ENCODE measurements at regions not wholly inside any gene's neighbourhood (a gene's known extent, or its start where the extent isn't known, plus 50 kb on each side); places are given as distances from the start of the nearest gene placed in this dataset.

DNA sequence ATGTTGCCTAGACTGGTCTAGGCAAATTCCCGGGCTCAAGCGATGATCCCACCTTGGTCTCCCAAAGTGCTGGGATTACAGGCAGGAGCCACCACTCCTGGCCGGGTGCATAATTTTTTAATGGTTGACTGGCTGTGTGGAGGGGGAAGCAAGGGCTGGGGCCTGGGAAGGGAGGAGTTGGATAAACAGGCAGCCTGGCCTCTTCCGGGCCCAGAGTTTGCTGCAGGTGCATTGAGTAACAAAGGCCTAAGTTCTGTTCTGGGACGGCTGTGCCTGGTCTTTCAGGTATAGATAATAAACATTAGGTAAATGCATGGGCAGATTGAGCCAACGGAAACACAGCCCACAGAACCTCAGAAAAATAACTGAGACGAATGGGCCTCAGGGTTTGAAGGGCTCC, 191.3 kb upstream of the TBX3 start:
- H3K9ac ChIP-seq (ENCODE audit: low read length) = no peak overlapping the region
- ChIA-PET CTCF (no interaction called here), POLR2A (no interaction called here), RAD21 (ENCODE audit: low non-redundant PET in 1 of 2, low total read pairs in 2 of 2, uncharacterized antibody in 2 of 2, unreplicated experiment in 2 of 2) (no interaction called here)
- no peaks in the 10 kb centered on the region for H3K79me2 ChIP-seq (ENCODE audit: insufficient read depth, low read length)
- TF ChIP-seq, protein P1, sequence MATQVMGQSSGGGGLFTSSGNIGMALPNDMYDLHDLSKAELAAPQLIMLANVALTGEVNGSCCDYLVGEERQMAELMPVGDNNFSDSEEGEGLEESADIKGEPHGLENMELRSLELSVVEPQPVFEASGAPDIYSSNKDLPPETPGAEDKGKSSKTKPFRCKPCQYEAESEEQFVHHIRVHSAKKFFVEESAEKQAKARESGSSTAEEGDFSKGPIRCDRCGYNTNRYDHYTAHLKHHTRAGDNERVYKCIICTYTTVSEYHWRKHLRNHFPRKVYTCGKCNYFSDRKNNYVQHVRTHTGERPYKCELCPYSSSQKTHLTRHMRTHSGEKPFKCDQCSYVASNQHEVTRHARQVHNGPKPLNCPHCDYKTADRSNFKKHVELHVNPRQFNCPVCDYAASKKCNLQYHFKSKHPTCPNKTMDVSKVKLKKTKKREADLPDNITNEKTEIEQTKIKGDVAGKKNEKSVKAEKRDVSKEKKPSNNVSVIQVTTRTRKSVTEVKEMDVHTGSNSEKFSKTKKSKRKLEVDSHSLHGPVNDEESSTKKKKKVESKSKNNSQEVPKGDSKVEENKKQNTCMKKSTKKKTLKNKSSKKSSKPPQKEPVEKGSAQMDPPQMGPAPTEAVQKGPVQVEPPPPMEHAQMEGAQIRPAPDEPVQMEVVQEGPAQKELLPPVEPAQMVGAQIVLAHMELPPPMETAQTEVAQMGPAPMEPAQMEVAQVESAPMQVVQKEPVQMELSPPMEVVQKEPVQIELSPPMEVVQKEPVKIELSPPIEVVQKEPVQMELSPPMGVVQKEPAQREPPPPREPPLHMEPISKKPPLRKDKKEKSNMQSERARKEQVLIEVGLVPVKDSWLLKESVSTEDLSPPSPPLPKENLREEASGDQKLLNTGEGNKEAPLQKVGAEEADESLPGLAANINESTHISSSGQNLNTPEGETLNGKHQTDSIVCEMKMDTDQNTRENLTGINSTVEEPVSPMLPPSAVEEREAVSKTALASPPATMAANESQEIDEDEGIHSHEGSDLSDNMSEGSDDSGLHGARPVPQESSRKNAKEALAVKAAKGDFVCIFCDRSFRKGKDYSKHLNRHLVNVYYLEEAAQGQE (IDR thresholded peaks at IDR 0.05; ENCODE audit: low read depth) = no peak
- TF ChIP-seq, protein P2, sequence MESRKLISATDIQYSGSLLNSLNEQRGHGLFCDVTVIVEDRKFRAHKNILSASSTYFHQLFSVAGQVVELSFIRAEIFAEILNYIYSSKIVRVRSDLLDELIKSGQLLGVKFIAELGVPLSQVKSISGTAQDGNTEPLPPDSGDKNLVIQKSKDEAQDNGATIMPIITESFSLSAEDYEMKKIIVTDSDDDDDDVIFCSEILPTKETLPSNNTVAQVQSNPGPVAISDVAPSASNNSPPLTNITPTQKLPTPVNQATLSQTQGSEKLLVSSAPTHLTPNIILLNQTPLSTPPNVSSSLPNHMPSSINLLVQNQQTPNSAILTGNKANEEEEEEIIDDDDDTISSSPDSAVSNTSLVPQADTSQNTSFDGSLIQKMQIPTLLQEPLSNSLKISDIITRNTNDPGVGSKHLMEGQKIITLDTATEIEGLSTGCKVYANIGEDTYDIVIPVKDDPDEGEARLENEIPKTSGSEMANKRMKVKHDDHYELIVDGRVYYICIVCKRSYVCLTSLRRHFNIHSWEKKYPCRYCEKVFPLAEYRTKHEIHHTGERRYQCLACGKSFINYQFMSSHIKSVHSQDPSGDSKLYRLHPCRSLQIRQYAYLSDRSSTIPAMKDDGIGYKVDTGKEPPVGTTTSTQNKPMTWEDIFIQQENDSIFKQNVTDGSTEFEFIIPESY (IDR thresholded peaks at IDR 0.05; ENCODE audit: extremely low read depth, insufficient replicate concordance, low read length) = no peak
- no peak for TF ChIP-seq TCF7L2 (IDR thresholded peaks at IDR 0.05; ENCODE audit: borderline replicate concordance, extremely low read depth, insufficient read depth, insufficient read length)
- no peak for TF ChIP-seq CBX3 (IDR thresholded peaks at IDR 0.05; ENCODE audit: low read depth)
- TF ChIP-seq ZNF274 (IDR thresholded peaks at IDR 0.05; ENCODE audit: low read depth, low read length) = no peak
- TF ChIP-seq POLR2A (IDR thresholded peaks at IDR 0.05; ENCODE audit: borderline replicate concordance, extremely low read depth, insufficient read depth, insufficient read length) = no peak
- TF ChIP-seq, protein P3, sequence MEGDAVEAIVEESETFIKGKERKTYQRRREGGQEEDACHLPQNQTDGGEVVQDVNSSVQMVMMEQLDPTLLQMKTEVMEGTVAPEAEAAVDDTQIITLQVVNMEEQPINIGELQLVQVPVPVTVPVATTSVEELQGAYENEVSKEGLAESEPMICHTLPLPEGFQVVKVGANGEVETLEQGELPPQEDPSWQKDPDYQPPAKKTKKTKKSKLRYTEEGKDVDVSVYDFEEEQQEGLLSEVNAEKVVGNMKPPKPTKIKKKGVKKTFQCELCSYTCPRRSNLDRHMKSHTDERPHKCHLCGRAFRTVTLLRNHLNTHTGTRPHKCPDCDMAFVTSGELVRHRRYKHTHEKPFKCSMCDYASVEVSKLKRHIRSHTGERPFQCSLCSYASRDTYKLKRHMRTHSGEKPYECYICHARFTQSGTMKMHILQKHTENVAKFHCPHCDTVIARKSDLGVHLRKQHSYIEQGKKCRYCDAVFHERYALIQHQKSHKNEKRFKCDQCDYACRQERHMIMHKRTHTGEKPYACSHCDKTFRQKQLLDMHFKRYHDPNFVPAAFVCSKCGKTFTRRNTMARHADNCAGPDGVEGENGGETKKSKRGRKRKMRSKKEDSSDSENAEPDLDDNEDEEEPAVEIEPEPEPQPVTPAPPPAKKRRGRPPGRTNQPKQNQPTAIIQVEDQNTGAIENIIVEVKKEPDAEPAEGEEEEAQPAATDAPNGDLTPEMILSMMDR (IDR thresholded peaks at IDR 0.05 in 2 of 3, conservative IDR thresholded peaks at IDR 0.05 in 1 of 3; ENCODE audit: borderline replicate concordance in 1 of 3, insufficient read depth in 1 of 3, low read depth in 2 of 3, low read length in 2 of 3) = no peak
- H3K4me3 ChIP-seq (replicated peaks in 1 of 2; ENCODE audit: low read depth in 1 of 2, low read length in 2 of 2) = no peak overlapping the region
- DNase-seq (ENCODE audit: low read depth, low spot score) (no peak), ATAC-seq (no peak)
- no peaks in the 10 kb centered on the region for H3K27me3 ChIP-seq (ENCODE audit: insufficient read depth, low read length)
- no peaks in the 10 kb centered on the region for H3K4me1 ChIP-seq (ENCODE audit: control insufficient read depth in 1 of 2, insufficient read depth in 2 of 2, low read length in 2 of 2)
- intact Hi-C loops (cut with micrococcal nuclease) = no loop called here
- no peak overlapping the region for H3K27ac ChIP-seq (ENCODE audit: low read depth, low read length)
- BruUV-seq (replicated peaks) = no TSS peak
- H2AFZ ChIP-seq (ENCODE audit: low read depth, low read length, poor library complexity, severe bottlenecking) = no peak overlapping the region
- no peaks in the 10 kb centered on the region for H4K20me1 ChIP-seq (ENCODE audit: insufficient read depth)
- no peaks in the 10 kb centered on the region for H3K9me3 ChIP-seq (ENCODE audit: control insufficient read depth in 1 of 2, insufficient read depth in 1 of 2, low read depth in 1 of 2, low read length in 2 of 2)
- no peak overlapping the region for H3K4me2 ChIP-seq (ENCODE audit: low read length)
- H3K36me3 ChIP-seq (ENCODE audit: control insufficient read depth in 1 of 2, insufficient read depth in 2 of 2, low read length in 2 of 2) = no peaks in the 10 kb centered on the region
- no peaks in the 10 kb centered on the region for H3K9me2 ChIP-seq (ENCODE audit: insufficient read depth)

All from HCT116 (cell line).